ENCODE measurements at regions not wholly inside any gene's neighbourhood (a gene's known extent, or its start where the extent isn't known, plus 50 kb on each side); places are given as distances from the start of the nearest gene placed in this dataset.

- Histone ChIP-seq H3K18ac (ENCODE audit: extremely low read depth, low read length) (no peak overlapping the region), H3K4me1 (replicated peaks in 1 of 4; ENCODE audit: control insufficient read depth in 3 of 4, insufficient read depth in 4 of 4, low read length in 3 of 4) (peaks cover 5 to 12% (median 7%) of the 10 kb centered on the region in 4 experiments; a peak in 4 of 7 replicates), H3K23ac (ENCODE audit: insufficient read length) (no peak overlapping the region), H2AK5ac (ENCODE audit: low read depth, low read length) (no peak overlapping the region), H3K4me2 (ENCODE audit: insufficient read depth in 1 of 2, low read depth in 2 of 2, low read length in 2 of 2) (no peak overlapping the region), H3K27ac (ENCODE audit: low read depth, low read length) (no peak overlapping the region), H2BK15ac (ENCODE audit: low read length) (no peak overlapping the region), H4K91ac (replicated peaks; ENCODE audit: insufficient read length, low read length) (no peak overlapping the region), H3K4ac (replicated peaks; ENCODE audit: insufficient read length, low read depth, low read length) (no peak overlapping the region), H3K56ac (replicated peaks; ENCODE audit: insufficient read length, low read depth, low read length) (no peak overlapping the region), H3K79me2 (ENCODE audit: control insufficient read depth in 1 of 2, insufficient read depth in 2 of 2, low read length in 2 of 2) (no peaks in the 10 kb centered on the region), H2BK120ac (replicated peaks; ENCODE audit: low read depth, low read length) (no peak overlapping the region), H3K79me1 (ENCODE audit: low read depth, low read length) (no peaks in the 10 kb centered on the region), H3K23me2 (ENCODE audit: low read depth, low read length) (no peaks in the 10 kb centered on the region), H3K4me3 (ENCODE audit: extremely low read depth in 1 of 4, insufficient read depth in 2 of 4, low read depth in 3 of 4, low read length in 4 of 4) (no peak overlapping the region), H3K9ac (replicated peaks in 1 of 4; ENCODE audit: extremely low read depth in 1 of 4, low read depth in 3 of 4, low read length in 3 of 4) (no peak overlapping the region), H2BK20ac (ENCODE audit: low read length) (no peak overlapping the region), H4K20me1 (replicated peaks in 1 of 2; ENCODE audit: control insufficient read depth in 1 of 2, insufficient read depth in 2 of 2, low read length in 2 of 2) (no peaks in the 10 kb centered on the region), H2BK5ac (ENCODE audit: low read depth, low read length) (no peak overlapping the region), H3K14ac (ENCODE audit: insufficient read length) (no peak overlapping the region), H4K5ac (ENCODE audit: insufficient read length, low read depth, low read length) (no peak overlapping the region), H4K8ac (ENCODE audit: extremely low read depth, insufficient read depth, low read length) (no peak overlapping the region), H2BK12ac (ENCODE audit: low read depth, low read length) (no peak overlapping the region), H3K36me3 (ENCODE audit: control insufficient read depth in 2 of 4, insufficient read depth in 4 of 4, low read length in 3 of 4) (no peaks in the 10 kb centered on the region), H2AFZ (ENCODE audit: low read length) (no peak overlapping the region), H3K27me3 (replicated peaks in 1 of 4; ENCODE audit: control insufficient read depth in 3 of 4, extremely low read depth in 1 of 4, insufficient read depth in 3 of 4, low read length in 3 of 4) (no peaks in the 10 kb centered on the region), H3K9me3 (ENCODE audit: insufficient read depth in 2 of 2, low read depth in 1 of 2, low read length in 1 of 2) (peaks cover 3 to 7% of the 10 kb centered on the region in 2 experiments; a peak in 2 of 4 replicates)
- 84% methylated on average over 3 of the region's 3 CpGs; no CpG with 5 or more reads in 1 of the 2 experiments for WGBS, 2 experiments (ENCODE audit: extremely low coverage in 1 of 2, insufficient coverage in 1 of 2, insufficient read length in 1 of 2, insufficient replicate concordance in 2 of 2, low coverage in 1 of 2, low lambda C conversion rate in 2 of 2, missing lambda C conversion rate in 1 of 2)
- DNase-seq (ENCODE audit: low read depth in 1 of 2, low spot score in 2 of 2) (no peak), FAIRE-seq (no peak)
- POLR2A ChIA-PET (ENCODE audit: partially characterized antibody): interaction anchor here (0.6 kb wide), 1 partner anchor 1874 kb away, joined by 3 read pairs; no protein-coding TSS in a partner anchor
- CTCF ChIA-PET (ENCODE audit: partially characterized antibody): interaction anchor here (0.8 to 1.7 kb wide), 3 partner anchors 27 to 390 kb away, joined by 3 to 4 read pairs (median 3); no protein-coding TSS in a partner anchor
- TF ChIP-seq YY1 (IDR thresholded peaks at IDR 0.05; ENCODE audit: low read depth, low read length) (no peak), RNF2 (IDR thresholded peaks at IDR 0.05; ENCODE audit: borderline replicate concordance, low read depth, low read length, missing control alignments, poor library complexity, severe bottlenecking) (no peak), E2F6 (IDR thresholded peaks at IDR 0.05) (no peak), FOSL1 (IDR thresholded peaks at IDR 0.05; ENCODE audit: insufficient read depth, low read depth, low read length) (no peak), ATF3 (IDR thresholded peaks at IDR 0.05; ENCODE audit: insufficient read depth, low read depth, low read length) (no peak), HDAC2 (IDR thresholded peaks at IDR 0.05; ENCODE audit: borderline replicate concordance in 1 of 2, low read depth in 2 of 2, low read length in 2 of 2) (no peak), CBX5 (IDR thresholded peaks at IDR 0.05; ENCODE audit: low read depth, low read length) (no peak), EP300 (IDR thresholded peaks at IDR 0.05; ENCODE audit: borderline replicate concordance in 1 of 2, low read depth in 2 of 2, low read length in 2 of 2) (no peak), RAD21 (IDR thresholded peaks at IDR 0.05 in 1 of 2, conservative IDR thresholded peaks at IDR 0.05 in 1 of 2; ENCODE audit: low read depth in 2 of 2, low read length in 2 of 2) (no peak), POLR2AphosphoS5 (IDR thresholded peaks at IDR 0.05; ENCODE audit: low read depth, low read length) (no peak), NANOG (IDR thresholded peaks at IDR 0.05; ENCODE audit: insufficient read depth, low read depth, low read length, poor library complexity, severe bottlenecking) (no peak)
Observed at GRCh38 chr16:65733721-65734120, 611.9 kb upstream of the CDH11 start.

All from H1 (cell line).